Ovary (tissue), 7 donors: ENCODE measurements at regions not wholly inside any gene's neighbourhood (a gene's known extent, or its start where the extent isn't known, plus 50 kb on each side); places are given as distances from the start of the nearest gene placed in this dataset.

Experiments used
- DNase-seq, 5 donors: peaks; one replicate each; pipeline ENCODE4 v3.0.0-alpha.2; 2019 to 2020
- H3K27ac ChIP-seq, 2 donors: fragments of 200-600 bp; one replicate each; pipeline versions ENCODE4 v1.5.1 to v1.8.0; 2019 to 2022
- H3K27me3 ChIP-seq: fragments of 200-600 bp; one replicate; pipeline ENCODE4 v1.8.0; 2022
- H3K36me3 ChIP-seq: fragments of 200-600 bp; sonication (generic); one replicate; pipeline ENCODE4 v1.5.1; 2019
- H3K4me1 ChIP-seq: one replicate; pipeline ENCODE4 v1.8.1; 2013; ENCODE audit warnings: mild to moderate bottlenecking, moderate library complexity; ENCODE audit not compliant: insufficient read depth
- H3K4me3 ChIP-seq: fragments of 200-600 bp; sonication (generic); one replicate; pipeline ENCODE4 v1.5.1; 2017
- H3K9me3 ChIP-seq, 2 donors: fragments of 200-600 bp in 1 of 2; sonication (generic) in 1 of 2; one replicate each; pipeline versions ENCODE4 v1.5.1 to v1.8.1; 2013 to 2019; ENCODE audit warnings: mild to moderate bottlenecking in 1 of 2, moderate library complexity in 1 of 2
- EP300 ChIP-seq: sonication (generic); formaldehyde crosslinking; IDR thresholded peaks from one replicate; pipeline ENCODE4 v1.6.1; 2017; ENCODE audit warnings: antibody characterized with exemption
- POLR2A ChIP-seq: fragments of 450-650 bp; IDR thresholded peaks from one replicate; pipeline ENCODE4 v1.6.1; 2017; ENCODE audit warnings: antibody characterized with exemption, mild to moderate bottlenecking, moderate library complexity
- WGBS, 3 donors: extraction: QIAGEN DNeasy Blood & Tissue Kit in 1 of 3; methylation state at CpG; one replicate each; pipeline versions ENCODE4 v1.1.5 to v1.1.7; 2013 to 2017; 5-methylcytosine and 5-hydroxymethylcytosine counted together
- intact Hi-C, 4 donors: fragments of 100-400 bp; cut with DNase I; formaldehyde crosslinking; loops; one replicate each; pipeline versions ENCODE4 v1.11.0 to v1.15.1; 2022 to 2023
- TF ChIP-seq, protein P1 (sequence below), 3 donors: fragments of 450-650 bp in 2 of 3; fragments of 200-600 bp in 1 of 3; IDR thresholded peaks; one replicate each; pipeline versions ENCODE4 v1.5.1 to v1.8.0; 2016 to 2022; ENCODE audit warnings: antibody characterized with exemption in 3 of 3, mild to moderate bottlenecking in 1 of 3
- donor health status: DM: no; HTN: no; CAD: no; lungs with moderate emphysema.
- donor health status: DM: no; HTN: no; CAD: no.
- donor health status: Bipolar disorder and iron deficiency.
- donor health status: DM: no; HTN: no; CAD: no.
- donor health status: DM: yes; HTN: yes; CAD: no.

DNA sequence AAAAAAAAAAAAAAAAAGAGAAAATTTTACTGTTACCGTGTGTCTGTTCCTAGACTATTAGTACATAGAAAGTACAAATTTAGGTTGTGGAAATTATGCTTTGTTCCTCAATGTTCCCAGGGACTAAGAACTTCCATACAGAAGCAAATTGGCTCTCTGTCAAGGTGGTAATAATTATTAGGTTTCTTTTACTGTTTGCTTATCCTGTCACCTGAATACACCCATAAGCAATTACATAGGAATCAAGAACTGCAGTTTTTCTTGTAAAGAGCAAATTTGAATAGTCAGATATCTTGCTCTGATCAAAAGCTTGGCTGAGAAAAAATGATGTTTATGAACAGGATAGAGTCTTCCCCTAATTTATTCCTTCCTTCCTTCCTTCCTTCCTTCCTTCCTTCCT lies 191.2 kb downstream of the AEBP2 start:
- intact Hi-C loops: no loop called here
- H3K36me3 ChIP-seq: no peaks in the 10 kb centered on the region
- TF ChIP-seq POLR2A (no peak), EP300 (no peak)
- TF ChIP-seq, protein P1, sequence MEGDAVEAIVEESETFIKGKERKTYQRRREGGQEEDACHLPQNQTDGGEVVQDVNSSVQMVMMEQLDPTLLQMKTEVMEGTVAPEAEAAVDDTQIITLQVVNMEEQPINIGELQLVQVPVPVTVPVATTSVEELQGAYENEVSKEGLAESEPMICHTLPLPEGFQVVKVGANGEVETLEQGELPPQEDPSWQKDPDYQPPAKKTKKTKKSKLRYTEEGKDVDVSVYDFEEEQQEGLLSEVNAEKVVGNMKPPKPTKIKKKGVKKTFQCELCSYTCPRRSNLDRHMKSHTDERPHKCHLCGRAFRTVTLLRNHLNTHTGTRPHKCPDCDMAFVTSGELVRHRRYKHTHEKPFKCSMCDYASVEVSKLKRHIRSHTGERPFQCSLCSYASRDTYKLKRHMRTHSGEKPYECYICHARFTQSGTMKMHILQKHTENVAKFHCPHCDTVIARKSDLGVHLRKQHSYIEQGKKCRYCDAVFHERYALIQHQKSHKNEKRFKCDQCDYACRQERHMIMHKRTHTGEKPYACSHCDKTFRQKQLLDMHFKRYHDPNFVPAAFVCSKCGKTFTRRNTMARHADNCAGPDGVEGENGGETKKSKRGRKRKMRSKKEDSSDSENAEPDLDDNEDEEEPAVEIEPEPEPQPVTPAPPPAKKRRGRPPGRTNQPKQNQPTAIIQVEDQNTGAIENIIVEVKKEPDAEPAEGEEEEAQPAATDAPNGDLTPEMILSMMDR (IDR thresholded peaks at IDR 0.05): no peak
- H3K27ac ChIP-seq: no peak overlapping the region
- no peaks in the 10 kb centered on the region for H3K9me3 ChIP-seq
- H3K27me3 ChIP-seq: no peaks in the 10 kb centered on the region
- no peaks in the 10 kb centered on the region for H3K4me1 ChIP-seq
- WGBS, 3 donors: 73 to 81% (median 78%) methylated on average over 1 of the region's 1 CpG
- H3K4me3 ChIP-seq: no peak overlapping the region
- DNase-seq: no peak

DNA sequence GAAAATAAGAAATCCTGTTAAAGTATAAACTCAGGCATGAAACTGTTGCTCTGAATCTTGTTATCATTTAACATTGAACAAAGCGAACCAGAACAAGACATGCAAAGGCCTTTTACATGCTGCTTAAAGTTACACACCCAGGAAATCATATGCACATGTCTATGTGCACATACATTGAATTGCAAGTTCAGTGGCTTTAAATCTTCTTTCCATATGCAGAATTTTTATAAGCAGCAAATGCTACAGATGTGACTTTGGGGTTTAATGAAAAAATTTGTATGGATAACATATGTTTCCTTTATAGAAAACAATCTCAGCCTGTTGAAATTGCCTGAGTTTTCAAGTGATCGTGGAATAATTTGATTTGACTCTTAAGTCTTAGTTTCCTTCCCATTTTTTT lies 193.9 kb downstream of the AEBP2 start:
- Histone ChIP-seq H3K27me3 (no peaks in the 10 kb centered on the region), H3K4me1 (no peaks in the 10 kb centered on the region), H3K27ac (no peak overlapping the region), H3K9me3 (no peaks in the 10 kb centered on the region), H3K4me3 (no peak overlapping the region), H3K36me3 (no peaks in the 10 kb centered on the region)
- TF ChIP-seq EP300 (no peak), POLR2A (no peak)
- TF ChIP-seq, protein P1 (IDR thresholded peaks at IDR 0.05): no peak
- DNase-seq: no peak
- WGBS, 3 donors: 68 to 74% (median 71%) methylated on average over 2 of the region's 2 CpGs
- intact Hi-C loops: no loop called here

DNA sequence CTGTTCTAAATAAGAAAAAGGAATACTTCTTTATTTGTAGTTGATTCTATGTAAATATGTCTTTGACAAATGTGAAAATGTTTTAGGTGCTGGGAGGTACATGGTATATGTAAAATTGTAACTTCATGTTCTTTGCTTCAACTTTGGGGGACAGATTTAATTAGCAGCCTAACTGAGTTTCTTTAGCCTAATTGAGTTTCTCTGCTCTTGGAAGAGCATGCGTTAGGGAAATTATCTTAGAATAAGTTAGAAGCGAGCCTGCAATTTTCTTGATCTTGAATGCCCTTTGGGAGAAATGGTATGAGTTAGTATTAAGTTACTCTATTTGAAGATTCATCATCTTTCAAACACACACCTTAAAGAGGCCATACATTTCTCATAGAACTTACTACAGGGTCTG lies 194.3 kb downstream of the AEBP2 start:
- Histone ChIP-seq H3K36me3 (no peaks in the 10 kb centered on the region), H3K4me1 (no peaks in the 10 kb centered on the region), H3K9me3 (no peaks in the 10 kb centered on the region), H3K27me3 (no peaks in the 10 kb centered on the region), H3K4me3 (no peak overlapping the region), H3K27ac (no peak overlapping the region)
- intact Hi-C loops: no loop called here
- no peak for DNase-seq
- 92 to 97% (median 96%) methylated on average over 2 of the region's 2 CpGs for WGBS, 3 donors
- TF ChIP-seq, protein P1 (IDR thresholded peaks at IDR 0.05): no peak
- TF ChIP-seq POLR2A (no peak), EP300 (no peak)

DNA sequence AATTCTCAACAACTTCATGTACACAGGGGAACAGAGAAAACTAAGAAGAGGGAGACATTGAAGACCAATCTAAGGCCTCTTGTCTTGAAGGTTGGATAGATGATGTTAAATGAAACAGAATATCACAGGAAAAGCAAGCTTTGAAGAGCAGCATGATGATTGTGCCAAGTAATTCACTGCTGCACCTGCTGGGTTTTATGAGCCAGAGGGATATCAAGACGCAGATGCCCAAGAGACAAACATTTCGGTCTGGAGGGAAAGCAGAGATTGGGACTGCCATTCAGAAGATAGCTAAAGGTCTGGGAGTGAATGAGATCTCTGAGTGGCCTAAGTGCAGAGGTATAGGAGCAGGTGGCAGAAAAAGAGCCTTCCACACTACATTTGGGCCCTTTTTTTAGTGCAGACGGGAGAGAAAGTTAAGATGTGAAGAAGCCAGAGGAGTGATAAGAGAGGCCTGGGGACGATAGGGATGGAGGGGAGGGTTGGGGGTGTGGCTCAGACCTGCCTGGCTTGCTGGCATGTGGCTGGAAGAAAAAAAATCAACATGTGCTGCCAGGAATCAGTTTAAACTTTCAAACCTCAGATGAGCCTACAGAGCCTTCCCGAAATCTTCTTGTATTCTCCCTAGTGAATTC lies 200.6 kb downstream of the AEBP2 start:
- H3K4me3 ChIP-seq: no peak overlapping the region
- no peaks in the 10 kb centered on the region for H3K27me3 ChIP-seq
- DNase-seq: no peak
- no peaks in the 10 kb centered on the region for H3K36me3 ChIP-seq
- no peak overlapping the region for H3K27ac ChIP-seq
- TF ChIP-seq POLR2A (no peak), EP300 (no peak)
- TF ChIP-seq, protein P1 (IDR thresholded peaks at IDR 0.05): no peak
- WGBS, 3 donors: 56 to 82% (median 78%) methylated on average over 5 of the region's 5 CpGs
- intact Hi-C loops: loop anchor here in 3 of 4 donors (5.0 to 10.0 kb wide), 3 partner anchors 125 to 135 kb away; no protein-coding TSS in a partner anchor
- no peaks in the 10 kb centered on the region for H3K9me3 ChIP-seq
- H3K4me1 ChIP-seq: no peaks in the 10 kb centered on the region
